NCI-H2171 treated with DMSO at 0.1 percent for 48 hours (cell line): ENCODE measurements at regions not wholly inside any gene's neighbourhood (a gene's known extent, or its start where the extent isn't known, plus 50 kb on each side); places are given as distances from the start of the nearest gene placed in this dataset.

Experiments
- DNase-seq: peaks from one replicate; lab custom pipeline; 2025; lab: John Stamatoyannopoulos, UW

- no peak for DNase-seq
These were observed 710.0 kb downstream of the SLITRK6 start for GRCh38 chr13:85089186-85089585.

GRCh38 chr13:85080691-85081090 lies 718.5 kb downstream of the SLITRK6 start:
- no peak for DNase-seq

- no peak for DNase-seq
These were observed 722.9 kb downstream of the SLITRK6 start for GRCh38 chr13:85076343-85076742.

GRCh38 chr13:85074543-85075313 lies 724.5 kb downstream of the SLITRK6 start:
- no peak for DNase-seq

- DNase-seq = no peak
These were observed 731.0 kb downstream of the SLITRK6 start for GRCh38 chr13:85068231-85068630.

GRCh38 chr13:85040215-85040614 lies 759.0 kb downstream of the SLITRK6 start:
- DNase-seq = no peak

GRCh38 chr13:85031771-85032170 lies 767.4 kb downstream of the SLITRK6 start:
- no peak for DNase-seq

GRCh38 chr13:85028035-85028434 lies 771.2 kb downstream of the SLITRK6 start:
- DNase-seq = no peak

- no peak for DNase-seq
These were observed 780.1 kb downstream of the SLITRK6 start for GRCh38 chr13:85019121-85019520.

GRCh38 chr13:85013006-85013405 lies 786.2 kb downstream of the SLITRK6 start:
- no peak for DNase-seq

- DNase-seq = no peak
These were observed 789.8 kb downstream of the SLITRK6 start for GRCh38 chr13:85009447-85009846.

GRCh38 chr13:84999252-84999651 lies 800.0 kb downstream of the SLITRK6 start:
- no peak for DNase-seq

- no peak for DNase-seq
These were observed 800.5 kb downstream of the SLITRK6 start for GRCh38 chr13:84998681-84999080.

- DNase-seq = no peak
These were observed 801.4 kb downstream of the SLITRK6 start for GRCh38 chr13:84997858-84998257.

GRCh38 chr13:84994582-84994981 lies 804.6 kb downstream of the SLITRK6 start:
- DNase-seq = no peak

- no peak for DNase-seq
These were observed 813.4 kb downstream of the SLITRK6 start for GRCh38 chr13:84985860-84986259.

GRCh38 chr13:84983321-84983720 lies 815.9 kb downstream of the SLITRK6 start:
- no peak for DNase-seq

GRCh38 chr13:84980571-84980970 lies 818.6 kb downstream of the SLITRK6 start:
- DNase-seq = no peak

- DNase-seq = no peak
These were observed 820.4 kb downstream of the SLITRK6 start for GRCh38 chr13:84978851-84979250.

GRCh38 chr13:84973661-84974060 lies 825.6 kb downstream of the SLITRK6 start:
- no peak for DNase-seq

- no peak for DNase-seq
These were observed 826.3 kb downstream of the SLITRK6 start for GRCh38 chr13:84972907-84973306.

- no peak for DNase-seq
These were observed 836.4 kb downstream of the SLITRK6 start for GRCh38 chr13:84962849-84963248.

GRCh38 chr13:84962141-84962750 lies 837.0 kb downstream of the SLITRK6 start:
- DNase-seq = no peak

GRCh38 chr13:84961023-84961422 lies 838.2 kb downstream of the SLITRK6 start:
- no peak for DNase-seq
